ENCODE measurements at regions not wholly inside any gene's neighbourhood (a gene's known extent, or its start where the extent isn't known, plus 50 kb on each side); places are given as distances from the start of the nearest gene placed in this dataset.
A peak's percentile ranks its signal among the peaks of the same experiment; 100 is the strongest.

DNA sequence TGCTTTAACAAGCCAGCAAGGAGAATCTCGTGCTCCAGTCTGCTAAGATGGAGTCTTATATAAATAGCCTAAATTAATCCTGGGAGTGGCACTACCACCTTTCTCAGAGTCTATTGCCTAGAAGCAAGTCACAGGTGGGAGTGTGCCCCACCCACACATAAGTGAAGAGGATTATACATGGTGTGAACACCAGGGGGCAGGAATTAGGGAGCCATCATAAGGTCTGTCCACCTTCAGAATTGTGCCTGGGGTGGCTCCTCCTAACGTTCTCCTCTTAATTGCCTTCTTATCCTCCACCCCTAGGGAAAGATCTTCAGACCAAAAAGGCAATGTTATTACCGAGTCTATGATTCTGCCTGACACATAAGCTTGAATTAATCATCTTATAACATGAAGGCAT lies 276.8 kb upstream of the SESN3 start:
- intact Hi-C loops (cut with DNase I) = no loop called here
- no peak overlapping the region for H3K27ac ChIP-seq
- H3K4me3 ChIP-seq = no peak overlapping the region
- 52 to 56% methylated on average over 3 of the region's 3 CpGs for WGBS, 2 donors
- DNase-seq (no peak), FAIRE-seq (no peak), ATAC-seq (no peak)
- no peaks in the 10 kb centered on the region for H3K36me3 ChIP-seq
- no peak for TF ChIP-seq CTCF (IDR thresholded peaks at IDR 0.05)
- H3K4me1 ChIP-seq = no peaks in the 10 kb centered on the region
- H3K9me3 ChIP-seq = no peaks in the 10 kb centered on the region
- no peaks in the 10 kb centered on the region for H3K27me3 ChIP-seq

- ATAC-seq (no peak), DNase-seq (no peak), FAIRE-seq (no peak)
- H3K4me3 ChIP-seq = no peak overlapping the region
- intact Hi-C loops (cut with DNase I) = no loop called here
- no peaks in the 10 kb centered on the region for H3K9me3 ChIP-seq
- no peaks in the 10 kb centered on the region for H3K27me3 ChIP-seq
- WGBS, 2 donors = 68 to 69% methylated on average over 2 of the region's 2 CpGs
- H3K4me1 ChIP-seq = no peaks in the 10 kb centered on the region
- no peak for TF ChIP-seq CTCF (IDR thresholded peaks at IDR 0.05)
- H3K36me3 ChIP-seq = no peaks in the 10 kb centered on the region
- H3K27ac ChIP-seq = no peak overlapping the region
These were observed 275.8 kb upstream of the SESN3 start for GRCh38 chr11:95506777-95507176.

GRCh38 chr11:95505927-95506426 lies 275.0 kb upstream of the SESN3 start:
- FAIRE-seq = no peak
- WGBS, 2 donors = 78 to 86% methylated on average over 8 of the region's 8 CpGs

GRCh38 chr11:95503047-95503446 lies 272.0 kb upstream of the SESN3 start:
- ATAC-seq = peak in 1 of 4 donors; percentile 23

More at GRCh38 chr11:95505927-95506426, 275.0 kb upstream of the SESN3 start:
- Histone ChIP-seq H3K36me3 (no peaks in the 10 kb centered on the region), H3K27ac (no peak overlapping the region), H3K9me3 (no peaks in the 10 kb centered on the region), H3K27me3 (no peaks in the 10 kb centered on the region), H3K4me1 (no peaks in the 10 kb centered on the region), H3K4me3 (no peak overlapping the region)
- no peak for TF ChIP-seq CTCF (IDR thresholded peaks at IDR 0.05)
- ATAC-seq = peak in 2 of 4 donors; percentile 41 to 45
- DNase-seq = no peak
- intact Hi-C loops (cut with DNase I) = no loop called here

More at GRCh38 chr11:95503047-95503446, 272.0 kb upstream of the SESN3 start:
- no peak for TF ChIP-seq CTCF (IDR thresholded peaks at IDR 0.05)
- Histone ChIP-seq H3K27me3 (no peaks in the 10 kb centered on the region), H3K9me3 (no peaks in the 10 kb centered on the region), H3K36me3 (no peaks in the 10 kb centered on the region), H3K27ac (no peak overlapping the region), H3K4me3 (no peak overlapping the region), H3K4me1 (no peaks in the 10 kb centered on the region)
- FAIRE-seq (no peak), DNase-seq (no peak)
- 61 to 74% methylated on average over 1 of the region's 1 CpG for WGBS, 2 donors
- intact Hi-C loops (cut with DNase I) = no loop called here

Data from pancreas (tissue), 10 donors.